GM21825 (cell line): ENCODE measurements at regions not wholly inside any gene's neighbourhood (a gene's known extent, or its start where the extent isn't known, plus 50 kb on each side); places are given as distances from the start of the nearest gene placed in this dataset.
A peak's percentile ranks its signal among the peaks of the same experiment; 100 is the strongest.

Source experiments
- ATAC-seq: cut with Tn5 transposase; IDR thresholded peaks from one replicate; pipeline ENCODE4 v1.9.1; 2021; ENCODE audit warnings: mild to moderate bottlenecking, moderate library complexity; ENCODE audit not compliant: unreplicated experiment

DNA sequence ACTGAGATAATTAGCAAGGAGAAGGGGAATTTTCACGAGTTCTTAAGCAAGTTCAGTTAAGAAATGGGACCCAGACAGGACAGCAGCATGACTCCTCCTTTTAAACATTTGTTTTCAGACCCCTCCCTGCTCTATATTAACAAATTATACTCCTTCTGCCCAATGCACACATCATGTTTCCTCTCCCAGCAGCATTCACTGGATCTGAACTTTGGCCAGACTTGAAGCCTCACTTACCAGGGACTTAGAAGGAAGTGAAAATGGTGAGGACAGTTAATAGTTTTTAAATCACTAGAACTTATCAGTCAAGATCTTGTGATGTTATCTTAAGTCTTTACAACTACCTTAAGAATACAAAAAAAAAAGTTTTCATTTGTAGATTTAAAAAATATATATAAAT, 1174.7 kb upstream of the MAP3K7 start:
- no peak for ATAC-seq

DNA sequence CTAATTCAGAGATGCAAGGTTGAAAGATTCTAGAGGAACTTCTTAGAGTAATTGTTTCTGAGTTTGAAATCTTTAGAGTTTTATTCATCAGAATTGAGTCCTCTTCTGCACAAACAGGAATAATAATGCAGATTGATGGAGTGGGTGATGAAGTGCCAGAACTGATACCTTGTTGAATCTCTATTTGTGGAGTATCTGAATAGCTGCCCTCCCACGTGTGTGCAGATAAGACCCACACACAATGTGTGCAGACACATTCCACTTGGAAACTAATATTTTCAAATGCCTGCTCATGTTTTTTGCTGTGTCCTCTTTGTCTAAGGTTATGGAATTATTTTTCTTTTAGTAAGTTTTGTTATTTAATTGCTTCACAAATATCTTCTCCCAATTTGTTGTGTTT, 1167.8 kb upstream of the MAP3K7 start:
- no peak for ATAC-seq

DNA sequence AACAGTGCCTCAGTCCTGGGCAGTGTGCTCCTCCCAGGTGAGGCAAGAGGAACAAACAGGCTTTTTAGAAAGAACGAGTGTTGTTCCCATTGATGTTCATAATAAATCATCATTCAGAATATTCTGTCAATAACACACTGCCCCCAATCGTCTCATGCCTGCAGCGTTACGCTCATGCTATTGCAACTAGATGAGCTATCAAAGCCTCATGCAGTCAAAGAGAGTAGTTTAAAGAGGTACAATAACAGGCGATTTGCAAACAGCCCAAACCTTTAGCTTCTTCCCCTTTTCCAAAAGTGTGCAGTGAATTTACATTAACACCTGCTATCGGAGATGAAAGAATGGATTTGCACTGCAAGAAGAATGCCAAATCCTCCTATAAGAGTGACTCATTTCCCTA, 1164.7 kb upstream of the MAP3K7 start:
- ATAC-seq = no peak

DNA sequence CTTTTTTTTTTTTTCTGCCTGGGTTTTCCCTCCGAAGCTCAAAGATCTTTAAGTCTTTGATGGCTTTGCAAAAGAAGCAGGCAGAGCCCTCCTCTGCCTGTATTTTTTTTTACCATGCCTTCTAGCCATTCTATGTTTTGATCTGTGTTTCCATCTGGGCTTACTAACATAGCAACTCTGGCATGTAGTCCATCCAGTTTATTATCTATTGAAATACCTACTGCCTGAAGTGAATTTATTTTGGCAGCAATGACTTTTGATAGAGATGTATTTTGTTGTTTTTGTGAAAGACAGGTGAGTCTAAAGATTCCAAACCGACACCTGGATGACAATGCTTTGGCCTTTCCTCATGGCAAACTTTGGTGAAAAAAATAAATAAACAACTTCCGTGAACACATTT, 1157.7 kb upstream of the MAP3K7 start:
- no peak for ATAC-seq

DNA sequence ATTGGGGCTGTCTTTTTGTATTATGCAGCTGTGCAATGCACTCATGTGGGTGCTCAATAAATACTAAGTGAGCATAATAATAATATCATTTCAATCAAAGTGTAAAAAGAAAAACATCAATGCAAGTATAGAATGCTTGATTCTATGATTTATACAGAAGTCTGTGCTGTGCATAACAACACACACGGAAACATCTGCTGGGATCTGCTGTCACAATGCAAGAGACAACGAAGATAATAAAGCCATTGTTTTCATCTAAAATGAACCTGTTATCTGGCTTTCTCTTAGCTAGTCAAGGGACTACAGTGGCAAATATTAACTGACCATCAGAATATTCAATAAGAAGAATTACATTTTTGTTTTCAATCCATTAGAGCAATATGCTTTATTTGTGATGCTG, 1156.9 kb upstream of the MAP3K7 start:
- no peak for ATAC-seq

DNA sequence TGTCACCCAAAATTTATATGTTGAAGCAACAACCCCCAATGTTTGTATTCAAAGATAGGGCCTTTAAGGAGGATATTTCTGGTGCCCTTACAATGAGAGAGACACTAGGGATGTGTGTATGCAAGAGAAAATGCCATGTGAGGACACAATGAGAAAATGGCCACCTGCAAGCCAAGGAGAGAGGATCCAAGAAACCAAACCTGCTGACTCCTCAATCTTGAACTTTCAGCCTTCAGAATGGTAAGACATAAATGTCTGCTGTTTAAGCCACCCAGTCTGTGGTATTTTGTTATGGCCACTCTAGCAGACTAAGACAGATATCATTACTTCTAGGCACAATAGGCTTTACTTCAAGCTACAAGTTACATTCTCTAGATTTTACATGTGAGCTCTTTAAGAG, 1145.1 kb upstream of the MAP3K7 start:
- ATAC-seq = no peak

DNA sequence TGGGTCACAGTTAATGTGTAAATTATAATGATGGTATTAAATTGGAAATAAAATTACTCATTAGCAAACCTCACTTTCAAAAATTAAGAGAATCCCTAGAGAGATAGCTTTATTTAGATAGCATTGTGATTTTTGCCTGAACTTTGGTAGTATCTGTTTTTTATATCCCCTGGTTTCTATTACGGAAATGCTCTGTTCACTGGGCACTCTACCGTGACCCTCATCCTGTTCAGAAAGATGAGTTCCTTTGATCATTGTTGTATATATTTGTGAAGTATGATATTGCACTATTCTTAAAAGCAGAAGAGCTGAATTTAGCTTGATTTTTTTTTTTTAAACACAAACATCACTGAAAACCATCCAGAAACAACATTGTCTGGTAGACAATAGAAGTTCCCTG, 1143.8 kb upstream of the MAP3K7 start:
- ATAC-seq = no peak

DNA sequence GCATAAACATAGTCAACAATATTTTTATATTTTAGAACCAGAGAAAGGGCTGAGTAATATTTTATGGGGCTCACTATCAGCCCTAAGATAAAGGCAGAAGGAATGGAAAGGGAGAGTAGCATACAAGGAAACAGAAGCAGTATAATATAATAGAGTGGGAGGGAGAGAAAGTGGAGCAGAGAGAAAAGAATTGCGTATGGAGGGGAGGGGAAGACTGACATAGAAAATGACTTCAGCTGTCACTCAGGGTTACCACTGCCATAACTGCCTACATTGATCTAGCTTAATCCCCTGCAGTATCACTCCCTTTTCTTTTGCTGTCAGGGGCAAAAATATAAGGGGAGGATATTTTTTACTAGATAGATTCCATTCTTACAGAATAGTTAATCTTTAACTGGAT, 1133.5 kb upstream of the MAP3K7 start:
- ATAC-seq = no peak

DNA sequence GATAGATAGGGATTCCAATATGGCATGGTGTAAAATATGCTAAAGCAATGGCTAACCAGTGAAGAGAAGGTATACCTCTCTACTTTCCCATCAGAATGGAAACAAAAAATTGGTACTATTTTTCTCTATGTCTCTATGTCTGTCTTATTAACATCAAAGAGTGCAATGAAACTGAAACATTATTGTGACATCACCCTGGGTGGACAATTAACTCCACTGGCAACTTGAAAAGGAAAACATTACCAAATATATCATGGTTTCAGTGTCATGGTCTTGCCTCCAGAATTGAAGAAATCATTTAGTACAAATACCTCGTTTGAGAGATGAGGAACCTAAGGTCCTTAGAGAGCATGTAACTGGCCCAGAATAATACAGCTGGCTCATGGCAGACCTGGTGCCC, 1132.5 kb upstream of the MAP3K7 start:
- no peak for ATAC-seq

DNA sequence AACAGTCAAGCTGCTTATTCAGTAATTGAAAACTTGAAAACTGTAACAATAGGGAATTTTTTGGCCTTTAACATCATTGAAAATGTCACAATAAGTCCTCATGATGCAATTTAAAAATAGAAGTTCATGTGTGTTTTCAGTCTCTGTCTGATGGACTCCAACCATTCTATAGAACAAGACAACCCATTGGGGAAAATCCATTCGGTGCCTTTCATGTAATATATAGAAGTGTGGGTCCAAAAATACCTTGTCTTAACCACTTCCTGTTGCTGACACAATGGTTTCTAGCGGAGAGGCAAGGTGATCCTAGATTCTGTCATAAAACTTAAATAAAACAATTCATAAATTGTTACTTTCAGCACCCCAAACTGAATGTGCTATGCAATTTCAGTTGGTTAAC, 1131.3 kb upstream of the MAP3K7 start:
- peak; percentile 54 for ATAC-seq

DNA sequence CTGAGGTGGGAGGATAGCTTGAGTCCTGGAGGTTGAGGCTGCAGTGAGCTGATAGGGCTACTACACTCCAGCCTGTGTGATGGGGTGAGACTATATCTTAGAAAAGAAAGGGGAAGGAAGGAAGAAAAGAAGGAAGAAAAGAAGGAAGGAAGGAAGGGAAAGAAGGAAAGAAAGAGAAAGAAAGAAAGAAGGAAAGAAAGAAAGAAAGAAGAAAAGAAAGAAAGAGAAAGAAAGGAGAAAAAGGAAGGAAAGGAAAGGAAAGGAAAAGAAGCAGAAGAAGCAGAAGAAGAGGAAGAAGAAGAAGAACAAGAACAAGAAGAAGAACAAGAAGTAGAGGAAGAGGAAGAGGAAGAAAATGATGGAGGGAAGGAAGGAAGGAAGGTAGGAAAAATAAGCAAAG, 1130.2 kb upstream of the MAP3K7 start:
- no peak for ATAC-seq

DNA sequence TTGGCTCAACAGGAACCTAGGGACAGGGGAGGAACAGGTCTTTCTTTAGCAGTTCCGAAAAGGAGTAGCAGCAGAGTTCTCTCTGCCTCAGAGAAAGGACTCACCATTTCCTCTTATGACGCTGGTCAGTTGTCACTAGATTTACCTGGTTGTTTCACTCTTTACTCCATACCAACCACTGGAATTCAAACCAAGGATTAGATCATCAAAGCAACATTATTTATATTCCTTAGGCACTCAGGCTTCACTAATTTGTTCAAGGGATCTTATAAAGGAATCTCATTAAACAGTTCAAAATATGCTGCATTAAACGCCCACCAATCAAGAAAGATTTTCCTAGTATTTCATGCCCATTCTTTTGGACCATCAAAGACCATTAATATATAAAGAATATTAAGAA, 1129.5 kb upstream of the MAP3K7 start:
- ATAC-seq = no peak

DNA sequence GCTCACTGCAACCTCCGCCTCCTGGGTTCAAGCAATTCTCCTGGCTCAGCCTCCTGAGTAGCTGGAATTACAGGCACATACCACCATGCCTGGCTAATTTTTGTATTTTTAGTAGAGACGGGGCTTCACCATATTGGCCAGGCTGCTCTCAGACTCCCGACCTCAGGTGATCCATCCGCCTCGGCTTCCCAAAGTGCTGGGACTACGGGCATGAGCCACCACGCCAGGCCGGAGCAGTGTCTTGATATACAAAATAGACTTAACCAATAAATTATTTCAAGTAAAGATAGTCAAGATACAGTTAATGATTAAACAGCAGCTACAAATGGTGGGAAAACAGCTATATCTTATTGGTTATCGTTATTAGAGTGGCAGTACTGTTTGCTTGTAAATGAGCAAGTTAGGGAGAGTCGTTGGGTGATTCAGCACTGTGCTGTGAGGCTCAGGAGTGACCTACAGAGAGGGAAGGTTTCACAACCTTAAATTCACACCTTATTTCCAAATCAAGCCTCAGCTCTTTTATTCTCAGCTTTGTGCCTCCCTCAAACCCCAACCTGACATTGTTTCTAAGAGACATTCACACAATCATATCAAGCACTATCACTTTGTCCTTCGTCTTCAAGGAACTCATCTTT, 1128.4 kb upstream of the MAP3K7 start:
- ATAC-seq = no peak

DNA sequence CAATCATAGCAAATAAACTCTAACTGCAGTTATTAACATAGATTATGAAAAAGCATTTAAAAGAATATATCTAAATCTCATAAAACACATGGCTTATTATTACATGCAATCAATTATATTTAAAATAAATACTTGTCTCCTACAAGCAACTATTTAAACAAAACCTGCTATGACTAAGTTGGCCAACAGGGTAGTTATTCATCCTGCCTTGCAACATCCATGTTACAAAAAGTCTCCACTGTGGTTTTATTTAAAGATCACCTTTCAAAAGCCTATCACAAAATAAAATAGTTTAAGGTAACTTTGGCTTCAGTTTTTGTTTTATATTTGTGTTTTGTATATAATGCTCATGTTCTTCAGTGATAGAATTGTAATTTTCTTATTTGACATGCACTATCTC, 1127.0 kb upstream of the MAP3K7 start:
- no peak for ATAC-seq

DNA sequence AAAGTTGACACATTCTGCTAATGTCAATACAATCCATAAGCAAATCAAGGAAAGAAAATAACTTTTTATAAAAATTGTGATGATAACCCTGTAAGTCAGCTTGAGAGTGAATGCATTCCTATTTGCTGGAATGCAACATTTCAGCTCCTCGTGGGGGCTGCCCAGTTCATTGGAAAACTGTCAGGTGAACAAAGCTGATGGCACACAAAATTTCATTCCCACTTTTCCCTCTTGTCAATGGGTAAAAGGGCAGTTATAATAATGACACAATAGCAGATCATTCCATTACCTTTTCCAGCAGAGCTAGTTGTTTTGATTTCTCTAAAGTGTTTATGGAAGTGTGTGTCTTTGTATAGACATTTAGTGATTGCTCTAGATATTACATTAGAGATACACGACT, 1124.6 kb upstream of the MAP3K7 start:
- ATAC-seq = no peak

DNA sequence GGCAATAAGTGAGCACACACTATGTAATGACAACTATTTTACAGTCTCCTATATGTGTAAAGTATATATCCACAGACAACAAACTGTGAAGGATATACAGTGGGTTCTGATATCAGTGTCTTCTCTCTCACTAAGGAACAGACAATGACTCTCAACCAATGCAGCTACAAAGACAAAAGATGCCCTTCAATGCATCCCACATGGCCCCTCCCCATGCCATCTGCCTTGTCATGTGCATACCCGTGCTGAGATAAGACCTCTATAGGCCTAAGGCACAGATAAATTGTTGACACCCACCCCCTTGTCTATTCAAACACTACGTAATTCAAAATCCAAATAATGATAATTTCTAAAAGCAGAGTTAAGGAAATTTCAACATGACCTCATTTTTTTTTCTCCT, 1123.5 kb upstream of the MAP3K7 start:
- ATAC-seq = no peak

DNA sequence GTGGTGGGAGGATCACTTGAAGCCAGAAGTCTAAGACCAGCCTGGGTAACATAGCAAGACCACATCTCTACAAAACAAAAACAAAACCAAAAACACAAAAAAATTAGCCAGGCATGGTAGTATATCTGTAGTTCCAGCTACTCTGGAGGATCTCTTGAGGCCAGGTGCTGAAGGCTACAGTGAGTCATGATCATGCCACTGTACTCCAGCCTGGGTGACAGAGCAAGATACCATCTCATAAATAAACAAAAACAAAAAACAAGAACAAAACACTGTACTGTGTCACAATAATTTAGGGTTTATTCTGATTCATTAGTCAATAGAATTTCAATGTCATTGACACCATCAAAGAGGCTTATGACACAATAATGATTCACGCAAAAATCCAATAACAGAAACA, 1121.7 kb upstream of the MAP3K7 start:
- ATAC-seq = no peak

DNA sequence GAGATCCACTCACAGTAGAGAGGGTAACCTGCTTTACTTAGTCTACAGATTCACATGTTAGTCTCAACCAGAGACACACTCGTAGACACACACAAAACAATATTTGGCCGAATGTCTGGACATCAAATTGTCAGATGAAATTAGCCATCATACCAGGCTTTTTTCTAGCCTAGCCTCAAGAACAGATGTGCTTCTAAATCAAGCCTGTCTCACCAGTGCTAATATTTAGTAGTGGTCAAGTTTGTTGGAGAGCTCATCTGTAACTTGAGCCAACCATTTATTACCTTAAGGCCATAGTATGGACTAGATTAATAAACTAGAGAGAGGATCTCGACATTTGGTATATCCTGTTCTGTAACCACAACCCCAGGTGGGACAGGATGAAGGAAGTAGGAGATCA, 1118.8 kb upstream of the MAP3K7 start:
- no peak for ATAC-seq

DNA sequence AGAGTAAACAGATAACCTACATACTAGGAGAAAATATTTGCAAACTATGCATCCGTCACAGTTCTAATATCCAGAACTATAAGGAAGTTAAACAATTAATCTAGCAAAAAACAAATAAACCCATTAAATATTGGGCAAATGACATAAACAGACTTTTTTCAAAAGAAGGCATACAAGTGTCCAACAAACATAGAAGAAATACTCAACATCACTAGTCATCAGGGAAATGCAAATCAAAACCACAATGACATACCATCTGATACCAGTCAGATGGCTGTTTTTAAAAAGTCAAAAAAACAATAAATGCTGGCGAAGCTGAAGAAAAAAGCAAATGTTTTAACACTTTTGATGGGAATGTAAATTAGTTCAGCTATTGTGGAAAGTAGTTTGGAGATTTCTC, 1117.7 kb upstream of the MAP3K7 start:
- no peak for ATAC-seq

DNA sequence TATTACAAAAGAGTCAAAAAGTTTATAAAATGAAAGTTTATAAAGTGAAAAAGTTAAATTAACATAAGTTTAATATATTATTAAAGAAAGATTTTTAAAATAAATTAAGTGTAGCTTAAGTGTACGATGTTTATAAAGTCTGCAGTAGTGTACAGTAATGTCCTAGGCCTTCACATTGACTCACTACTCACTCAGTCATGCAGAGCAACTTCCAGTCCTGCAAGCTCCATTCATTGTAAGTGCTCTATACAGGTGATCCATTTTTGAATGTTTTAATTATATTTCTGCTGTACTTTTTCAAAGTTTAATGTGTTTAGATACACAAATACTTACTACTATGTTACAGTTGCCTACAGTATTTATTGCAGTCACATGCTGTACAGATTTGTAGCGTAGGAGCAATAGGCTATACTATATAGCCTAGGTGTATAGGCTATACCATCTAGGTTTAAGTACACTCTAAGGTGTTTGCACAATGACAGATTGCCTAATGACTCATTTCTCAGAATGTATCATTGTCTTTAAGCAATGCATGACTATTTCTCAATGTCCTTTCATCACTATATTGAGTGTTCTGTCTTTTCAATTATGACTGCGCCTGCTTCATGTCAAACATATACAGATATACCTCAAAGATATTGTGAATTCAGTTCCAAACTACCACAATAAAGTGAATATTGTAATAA, 1110.3 kb upstream of the MAP3K7 start:
- no peak for ATAC-seq

DNA sequence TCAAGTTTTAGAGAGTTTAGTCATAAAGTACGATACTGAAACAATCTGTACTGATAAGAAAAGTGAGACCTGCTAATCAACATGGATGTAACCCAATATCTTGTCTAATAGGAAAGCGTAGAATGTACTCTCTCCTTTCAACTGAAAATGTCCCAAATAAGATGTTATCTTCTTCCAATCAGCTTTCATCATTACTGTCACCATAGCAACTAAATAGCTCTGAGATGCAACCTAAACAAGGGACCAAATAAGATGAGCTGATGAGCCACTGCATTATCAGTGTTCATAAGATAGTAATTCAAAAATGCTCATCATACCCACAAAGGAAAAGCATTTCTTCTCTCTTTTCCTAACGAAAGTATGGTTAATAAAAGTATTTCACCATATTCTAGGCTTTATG, 1108.3 kb upstream of the MAP3K7 start:
- ATAC-seq = no peak

DNA sequence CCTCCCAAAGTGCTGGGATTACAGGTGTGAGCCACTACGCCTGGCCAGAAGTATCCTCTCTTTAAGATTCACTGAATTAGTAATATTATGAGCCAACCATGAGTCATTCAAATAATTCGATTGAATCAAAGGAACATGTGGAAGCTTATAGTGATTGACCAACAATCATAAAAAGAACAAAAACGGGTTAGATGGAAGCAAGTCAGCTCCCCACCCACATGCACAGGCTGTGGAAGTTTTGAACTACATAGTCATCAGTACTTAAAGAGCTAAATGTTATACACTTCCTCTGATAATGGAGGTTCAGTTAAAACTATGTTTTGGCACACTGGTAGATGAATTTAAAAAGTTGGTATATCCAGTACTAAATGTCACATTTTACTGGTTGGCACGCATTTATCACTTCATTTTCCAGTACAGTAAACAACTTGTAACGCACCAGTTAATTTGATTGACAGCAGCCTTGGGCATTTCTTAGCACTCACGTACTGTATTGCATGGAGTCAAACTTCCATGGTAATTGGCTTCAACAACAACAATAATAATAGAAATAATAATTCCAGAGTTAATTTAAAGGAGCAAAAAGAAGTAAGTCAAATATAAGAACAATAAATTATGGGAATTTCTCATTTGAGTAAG, 1107.3 kb upstream of the MAP3K7 start:
- no peak for ATAC-seq

DNA sequence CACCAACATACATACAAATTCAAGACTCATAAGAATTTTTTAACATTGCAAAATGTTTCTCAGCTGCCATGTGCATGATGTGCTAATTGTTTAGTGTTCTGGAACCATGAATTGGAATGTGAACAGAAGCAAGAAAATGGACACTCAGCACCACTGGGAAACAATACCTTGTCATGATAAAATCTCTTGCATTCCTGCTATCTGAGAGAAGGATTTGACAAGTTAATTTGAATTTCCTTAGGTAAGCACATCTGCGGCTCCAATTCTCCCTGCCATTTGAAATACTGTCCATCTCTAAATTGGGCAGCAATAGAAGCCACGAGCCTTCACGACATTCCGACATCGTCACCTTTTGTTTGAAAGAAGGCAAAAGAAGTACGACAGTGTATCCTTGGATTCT, 1104.6 kb upstream of the MAP3K7 start:
- ATAC-seq = no peak
